Suprapubic skin (tissue), 4 donors: ENCODE measurements at regions not wholly inside any gene's neighbourhood (a gene's known extent, or its start where the extent isn't known, plus 50 kb on each side); places are given as distances from the start of the nearest gene placed in this dataset.
A peak's percentile ranks its signal among the peaks of the same experiment; 100 is the strongest.

Experiments used
- DNase-seq, 2 donors: peaks; one replicate each; pipeline ENCODE4 v3.0.0-alpha.2; 2019; ENCODE audit warnings: low spot score in 2 of 2
- H3K27ac ChIP-seq: fragments of 200-600 bp; sonication (generic); one replicate; pipeline ENCODE4 v1.5.1; 2019
- H3K27me3 ChIP-seq: fragments of 200-600 bp; sonication (generic); one replicate; pipeline ENCODE4 v1.5.1; 2019
- H3K36me3 ChIP-seq: fragments of 200-600 bp; sonication (generic); one replicate; pipeline ENCODE4 v1.5.1; 2019
- H3K4me1 ChIP-seq: fragments of 200-600 bp; sonication (generic); one replicate; pipeline ENCODE4 v1.5.1; 2019
- H3K4me3 ChIP-seq: fragments of 200-600 bp; sonication (generic); one replicate; pipeline ENCODE4 v1.5.1; 2019; ENCODE audit warnings: mild to moderate bottlenecking
- H3K9me3 ChIP-seq: fragments of 200-600 bp; sonication (generic); one replicate; pipeline ENCODE4 v1.5.1; 2019
- EP300 ChIP-seq: sonication (generic); formaldehyde crosslinking; IDR thresholded peaks from one replicate; pipeline ENCODE4 v1.6.1; 2017; ENCODE audit warnings: antibody characterized with exemption
- POLR2A ChIP-seq, 2 donors: fragments of 450-650 bp; IDR thresholded peaks; one replicate each; pipeline ENCODE4 v1.6.1; 2017; ENCODE audit warnings: antibody characterized with exemption in 2 of 2, mild to moderate bottlenecking in 2 of 2, moderate library complexity in 2 of 2
- POLR2AphosphoS5 ChIP-seq, 3 donors: sonication (generic); formaldehyde crosslinking; IDR thresholded peaks; one replicate each; pipeline ENCODE4 v1.6.1; 2017; ENCODE audit warnings: antibody characterized with exemption in 3 of 3
- WGBS: methylation state at CpG from one replicate; pipeline ENCODE4 v1.1.5; 2018; 5-methylcytosine and 5-hydroxymethylcytosine counted together
- TF ChIP-seq, protein P1 (sequence below), 2 donors: fragments of 200-600 bp in 1 of 2; fragments of 450-650 bp in 1 of 2; sonication (generic) in 1 of 2; IDR thresholded peaks; one replicate each; pipeline ENCODE4 v1.5.1; 2016 to 2019; ENCODE audit warnings: antibody characterized with exemption in 2 of 2, mild to moderate bottlenecking in 1 of 2, moderate library complexity in 1 of 2

DNA sequence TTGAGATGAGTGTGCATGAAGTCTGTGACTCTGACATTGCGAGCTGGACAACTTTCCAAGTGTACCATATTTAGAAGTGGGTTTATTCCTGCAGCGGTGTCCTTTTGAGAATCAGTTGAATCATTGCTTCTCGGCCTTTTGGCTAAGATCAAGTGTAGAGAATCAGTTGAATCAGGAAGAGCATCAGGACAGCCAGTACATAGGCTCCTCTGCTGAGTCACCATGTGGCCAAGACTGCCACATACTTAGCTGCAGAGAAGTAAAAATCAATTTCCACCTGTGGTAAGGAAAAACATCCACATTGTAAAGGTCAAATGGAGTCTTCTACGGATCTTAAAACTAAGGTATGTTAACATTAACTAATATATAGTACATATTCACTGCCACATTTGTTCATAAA, 428.4 kb upstream of the MARCKS start:
- Histone ChIP-seq H3K27me3 (no peaks in the 10 kb centered on the region), H3K36me3 (no peaks in the 10 kb centered on the region), H3K27ac (no peak overlapping the region), H3K9me3 (no peaks in the 10 kb centered on the region), H3K4me3 (no peak overlapping the region), H3K4me1 (peaks cover 14% of the 10 kb centered on the region)
- 93% methylated on average over 4 of the region's 4 CpGs for WGBS
- TF ChIP-seq EP300 (no peak), POLR2AphosphoS5 (IDR thresholded peaks at IDR 0.05) (no peak), POLR2A (IDR thresholded peaks at IDR 0.05) (no peak)
- TF ChIP-seq, protein P1, sequence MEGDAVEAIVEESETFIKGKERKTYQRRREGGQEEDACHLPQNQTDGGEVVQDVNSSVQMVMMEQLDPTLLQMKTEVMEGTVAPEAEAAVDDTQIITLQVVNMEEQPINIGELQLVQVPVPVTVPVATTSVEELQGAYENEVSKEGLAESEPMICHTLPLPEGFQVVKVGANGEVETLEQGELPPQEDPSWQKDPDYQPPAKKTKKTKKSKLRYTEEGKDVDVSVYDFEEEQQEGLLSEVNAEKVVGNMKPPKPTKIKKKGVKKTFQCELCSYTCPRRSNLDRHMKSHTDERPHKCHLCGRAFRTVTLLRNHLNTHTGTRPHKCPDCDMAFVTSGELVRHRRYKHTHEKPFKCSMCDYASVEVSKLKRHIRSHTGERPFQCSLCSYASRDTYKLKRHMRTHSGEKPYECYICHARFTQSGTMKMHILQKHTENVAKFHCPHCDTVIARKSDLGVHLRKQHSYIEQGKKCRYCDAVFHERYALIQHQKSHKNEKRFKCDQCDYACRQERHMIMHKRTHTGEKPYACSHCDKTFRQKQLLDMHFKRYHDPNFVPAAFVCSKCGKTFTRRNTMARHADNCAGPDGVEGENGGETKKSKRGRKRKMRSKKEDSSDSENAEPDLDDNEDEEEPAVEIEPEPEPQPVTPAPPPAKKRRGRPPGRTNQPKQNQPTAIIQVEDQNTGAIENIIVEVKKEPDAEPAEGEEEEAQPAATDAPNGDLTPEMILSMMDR (IDR thresholded peaks at IDR 0.05), result no peak
- DNase-seq, result no peak

GRCh38 chr6:113432521-113433334, 424.4 kb upstream of the MARCKS start:
- 70% methylated on average over 1 of the region's 1 CpG for WGBS
- no peak for DNase-seq
- H3K9me3 ChIP-seq, result no peaks in the 10 kb centered on the region
- peaks cover 29% of the 10 kb centered on the region for H3K4me1 ChIP-seq
- H3K27ac ChIP-seq, result peak overlapping the region; percentile 73
- H3K36me3 ChIP-seq, result no peaks in the 10 kb centered on the region
- TF ChIP-seq POLR2AphosphoS5 (IDR thresholded peaks at IDR 0.05), result no peak
- TF ChIP-seq, protein P1 (IDR thresholded peaks at IDR 0.05), result no peak
- H3K4me3 ChIP-seq, result peak overlapping the region; percentile 12
- no peaks in the 10 kb centered on the region for H3K27me3 ChIP-seq

DNA sequence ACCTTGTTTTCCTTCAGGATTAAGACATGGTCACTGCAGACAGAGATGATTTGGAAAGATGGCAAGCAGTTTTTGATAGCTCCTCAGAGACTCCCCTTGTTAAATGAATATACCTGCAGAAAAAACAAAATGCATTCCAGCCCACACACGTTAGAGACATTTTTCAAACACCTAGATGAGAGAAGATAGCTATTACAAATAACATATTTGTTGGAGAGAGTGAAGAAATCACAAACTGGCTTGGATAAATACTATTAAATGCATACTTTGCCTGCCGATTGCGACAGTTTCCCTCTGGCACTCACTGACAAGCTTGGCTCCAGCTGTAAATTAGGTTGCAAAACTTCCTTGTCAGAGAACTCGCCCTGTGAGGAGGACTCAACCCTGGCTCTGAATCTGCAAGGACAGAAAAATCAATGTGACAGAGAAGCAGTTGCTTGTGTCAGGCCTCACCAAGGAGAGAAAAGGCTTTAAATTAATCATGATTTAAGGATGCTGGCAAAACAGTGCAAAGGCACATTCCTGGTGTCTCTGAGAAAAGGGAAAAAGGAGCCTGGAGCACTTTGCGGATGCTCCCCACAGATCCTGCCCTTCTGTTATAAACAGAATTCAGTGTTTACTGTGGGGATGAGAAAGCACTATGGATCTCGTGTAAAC, 423.7 kb upstream of the MARCKS start:
- WGBS, result 24% methylated on average over 6 of the region's 6 CpGs
- peak overlapping the region; percentile 12 for H3K4me3 ChIP-seq
- no peaks in the 10 kb centered on the region for H3K36me3 ChIP-seq
- H3K9me3 ChIP-seq, result no peaks in the 10 kb centered on the region
- no peaks in the 10 kb centered on the region for H3K27me3 ChIP-seq
- DNase-seq, result peak; percentile 77 to 85
- peak overlapping the region; percentile 73 for H3K27ac ChIP-seq
- H3K4me1 ChIP-seq, result peaks cover 29% of the 10 kb centered on the region
- TF ChIP-seq POLR2AphosphoS5 (IDR thresholded peaks at IDR 0.05) (peak in 2 of 3 donors; percentile 74 to 75), POLR2A (IDR thresholded peaks at IDR 0.05) (no peak), EP300 (no peak)
- TF ChIP-seq, protein P1 (IDR thresholded peaks at IDR 0.05), result no peak

DNA sequence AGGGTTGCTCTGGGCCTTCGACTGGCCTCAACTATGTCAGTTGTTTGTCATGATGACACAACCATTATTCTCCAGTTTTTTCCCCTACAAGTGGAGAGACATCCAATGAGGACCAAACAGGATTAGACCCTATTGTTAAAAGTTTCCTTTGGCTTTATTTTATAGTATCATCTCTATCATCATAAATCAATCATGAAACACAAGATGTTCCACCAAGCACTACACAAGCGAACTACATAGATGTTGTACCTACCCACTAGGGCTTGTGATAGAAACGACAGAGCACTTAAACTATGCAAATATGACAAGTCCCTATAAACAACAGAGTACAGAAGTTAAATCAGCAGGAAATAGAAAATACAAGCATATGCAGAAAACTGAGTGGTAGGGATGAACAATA, 422.5 kb upstream of the MARCKS start:
- WGBS, result 81% methylated on average over 3 of the region's 3 CpGs
- H3K4me3 ChIP-seq, result no peak overlapping the region
- H3K27ac ChIP-seq, result no peak overlapping the region
- no peak for DNase-seq
- TF ChIP-seq POLR2A (IDR thresholded peaks at IDR 0.05) (no peak), EP300 (no peak)
- no peaks in the 10 kb centered on the region for H3K9me3 ChIP-seq
- no peaks in the 10 kb centered on the region for H3K27me3 ChIP-seq
- no peaks in the 10 kb centered on the region for H3K36me3 ChIP-seq
- H3K4me1 ChIP-seq, result peaks cover 29% of the 10 kb centered on the region

DNA sequence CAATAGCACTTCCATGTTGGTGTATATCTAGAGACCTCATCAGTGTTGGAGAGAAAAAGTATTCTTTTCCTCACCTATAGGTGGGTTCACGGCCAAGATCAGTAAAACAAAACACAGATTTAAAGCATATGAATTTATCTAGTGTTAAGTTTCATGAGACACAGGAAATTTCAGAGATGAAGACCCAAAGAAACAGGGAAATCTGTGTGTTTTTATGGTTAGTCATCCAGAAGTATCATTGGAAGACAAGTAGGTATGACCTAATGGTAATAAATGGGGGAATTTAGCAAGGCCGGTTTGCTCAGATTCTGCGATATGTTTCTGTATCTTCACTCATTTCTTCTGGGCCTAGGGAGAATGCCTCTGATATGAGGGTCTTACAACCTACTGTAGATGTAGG, 419.6 kb upstream of the MARCKS start:
- TF ChIP-seq POLR2AphosphoS5 (IDR thresholded peaks at IDR 0.05) (no peak), POLR2A (IDR thresholded peaks at IDR 0.05) (no peak), EP300 (no peak)
- TF ChIP-seq, protein P1 (IDR thresholded peaks at IDR 0.05), result no peak
- no peak overlapping the region for H3K27ac ChIP-seq
- peaks cover 26% of the 10 kb centered on the region for H3K4me1 ChIP-seq
- H3K9me3 ChIP-seq, result no peaks in the 10 kb centered on the region
- WGBS, result 39% methylated on average over 3 of the region's 3 CpGs
- no peaks in the 10 kb centered on the region for H3K36me3 ChIP-seq
- H3K27me3 ChIP-seq, result no peaks in the 10 kb centered on the region
- no peak for DNase-seq
- H3K4me3 ChIP-seq, result no peak overlapping the region
